SK-N-MC (cell line): ENCODE measurements at regions not wholly inside any gene's neighbourhood (a gene's known extent, or its start where the extent isn't known, plus 50 kb on each side); places are given as distances from the start of the nearest gene placed in this dataset.

Experiments
- DNase-seq: peaks from one replicate; pipeline ENCODE4 v3.0.0-alpha.2; 2011; ENCODE audit warnings: low read depth, low spot score
- H3K27ac ChIP-seq: fragments of 200-600 bp; sonication (generic); 2 replicates; pipeline ENCODE4 v1.5.1; 2016; ENCODE audit warnings: mixed run types
- H3K36me3 ChIP-seq: fragments of 200-600 bp; sonication (generic); 2 replicates; pipeline ENCODE4 v1.6.1; 2017; ENCODE audit warnings: antibody characterized with exemption, low read length, mixed read lengths; ENCODE audit not compliant: insufficient read depth
- H3K4me3 ChIP-seq: fragments of 200-600 bp; sonication (generic); 2 replicates; pipeline ENCODE4 v1.5.1; 2016
- H3K9ac ChIP-seq: fragments of 200-600 bp; sonication (generic); 2 replicates; pipeline ENCODE4 v1.8.0; 2017; ENCODE audit warnings: mixed run types, mixed read lengths; ENCODE audit not compliant: insufficient read length
- H3K9me3 ChIP-seq: fragments of 200-600 bp; sonication (generic); 2 replicates; pipeline ENCODE4 v1.6.1; 2017; ENCODE audit warnings: low read depth, mild to moderate bottlenecking, antibody characterized with exemption, low read length, moderate library complexity, mixed read lengths
- EZH2 ChIP-seq: fragments of 200-600 bp; sonication (generic); IDR thresholded peaks from one replicate; pipeline ENCODE4 v1.6.1; 2017; ENCODE audit warnings: antibody characterized with exemption
- FOXP2 ChIP-seq: optimal IDR thresholded peaks from 2 replicates; pipeline ENCODE3; 2011; ENCODE audit warnings: mild to moderate bottlenecking, moderate library complexity; ENCODE audit not compliant: insufficient read depth; ENCODE audit errors: extremely low read length, control extremely low read depth
- POLR2AphosphoS5 ChIP-seq: IDR thresholded peaks from 2 replicates; pipeline ENCODE4 v1.6.1; 2012; ENCODE audit warnings: mild to moderate bottlenecking, low read depth, low read length, borderline replicate concordance

DNA sequence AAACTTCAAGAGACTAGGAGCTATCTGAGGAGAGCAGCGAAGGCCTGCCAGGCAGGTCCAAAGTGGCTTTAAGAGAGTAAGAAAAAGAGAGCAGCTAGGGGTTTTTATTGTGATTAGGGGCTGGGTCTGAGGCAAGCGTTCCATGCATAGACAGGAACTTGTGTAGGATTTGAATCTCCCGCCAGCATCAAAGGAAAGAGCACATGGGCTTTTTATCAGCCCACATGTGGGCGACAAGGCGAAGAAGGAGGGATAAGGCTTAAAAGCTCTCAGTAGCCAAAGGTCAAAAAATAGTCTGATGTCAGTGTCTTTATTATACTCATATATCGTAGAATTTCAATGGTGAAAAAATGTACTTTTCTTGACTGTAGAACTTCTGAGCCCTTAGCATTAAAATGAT, 178.5 kb upstream of the TMEFF2 start:
- H3K9me3 ChIP-seq: no peaks in the 10 kb centered on the region
- H3K4me3 ChIP-seq: no peak overlapping the region
- no peaks in the 10 kb centered on the region for H3K36me3 ChIP-seq
- no peak overlapping the region for H3K27ac ChIP-seq
- no peak for TF ChIP-seq FOXP2
- TF ChIP-seq EZH2: no peak
- TF ChIP-seq POLR2AphosphoS5: no peak
- no peak overlapping the region for H3K9ac ChIP-seq
- no peak for DNase-seq

DNA sequence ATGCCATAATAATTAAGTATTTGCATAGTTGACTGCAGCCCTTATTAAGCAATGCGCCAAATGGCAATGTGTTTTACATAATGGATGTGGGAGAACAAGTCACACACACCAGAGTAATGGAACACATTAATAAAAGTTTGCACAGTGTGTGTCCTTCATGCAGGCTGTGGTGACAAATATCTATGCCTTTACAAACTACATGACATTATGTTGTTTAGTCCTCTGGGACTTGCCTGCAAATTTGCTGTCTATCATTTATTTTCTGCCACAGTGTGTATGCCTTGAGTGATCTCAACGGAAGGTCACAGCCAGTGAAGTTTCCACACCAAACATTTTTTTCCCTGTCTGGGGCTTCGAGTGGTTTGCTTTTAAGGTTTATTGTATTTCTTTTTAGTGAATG, 175.2 kb upstream of the TMEFF2 start:
- no peaks in the 10 kb centered on the region for H3K36me3 ChIP-seq
- TF ChIP-seq FOXP2 (no peak), POLR2AphosphoS5 (no peak), EZH2 (no peak)
- no peaks in the 10 kb centered on the region for H3K9me3 ChIP-seq
- H3K27ac ChIP-seq: no peak overlapping the region
- no peak overlapping the region for H3K9ac ChIP-seq
- DNase-seq: no peak
- no peak overlapping the region for H3K4me3 ChIP-seq

DNA sequence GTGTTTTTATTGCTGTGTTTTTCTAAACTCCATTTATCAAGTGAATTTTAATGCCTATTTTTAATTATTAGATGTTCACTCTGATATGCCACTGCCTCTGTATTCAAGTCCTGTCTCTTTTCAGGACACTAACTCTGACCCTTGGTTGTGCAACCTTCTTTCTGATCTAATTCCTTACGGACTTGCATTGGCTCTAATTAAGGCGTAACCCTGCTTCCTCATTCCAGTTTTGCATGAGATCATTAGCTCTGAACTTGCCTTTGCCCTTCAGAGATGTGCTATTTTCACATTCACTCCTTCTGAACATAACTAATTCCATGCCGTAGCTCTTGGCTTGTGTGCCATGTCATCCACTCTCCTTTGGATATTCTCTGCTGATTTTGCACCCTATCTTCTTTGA, 162.5 kb upstream of the TMEFF2 start:
- no peak overlapping the region for H3K9ac ChIP-seq
- H3K36me3 ChIP-seq: no peaks in the 10 kb centered on the region
- no peak overlapping the region for H3K4me3 ChIP-seq
- no peak overlapping the region for H3K27ac ChIP-seq
- no peaks in the 10 kb centered on the region for H3K9me3 ChIP-seq
- DNase-seq: no peak
- TF ChIP-seq EZH2: no peak
- TF ChIP-seq FOXP2: no peak
- TF ChIP-seq POLR2AphosphoS5: no peak

DNA sequence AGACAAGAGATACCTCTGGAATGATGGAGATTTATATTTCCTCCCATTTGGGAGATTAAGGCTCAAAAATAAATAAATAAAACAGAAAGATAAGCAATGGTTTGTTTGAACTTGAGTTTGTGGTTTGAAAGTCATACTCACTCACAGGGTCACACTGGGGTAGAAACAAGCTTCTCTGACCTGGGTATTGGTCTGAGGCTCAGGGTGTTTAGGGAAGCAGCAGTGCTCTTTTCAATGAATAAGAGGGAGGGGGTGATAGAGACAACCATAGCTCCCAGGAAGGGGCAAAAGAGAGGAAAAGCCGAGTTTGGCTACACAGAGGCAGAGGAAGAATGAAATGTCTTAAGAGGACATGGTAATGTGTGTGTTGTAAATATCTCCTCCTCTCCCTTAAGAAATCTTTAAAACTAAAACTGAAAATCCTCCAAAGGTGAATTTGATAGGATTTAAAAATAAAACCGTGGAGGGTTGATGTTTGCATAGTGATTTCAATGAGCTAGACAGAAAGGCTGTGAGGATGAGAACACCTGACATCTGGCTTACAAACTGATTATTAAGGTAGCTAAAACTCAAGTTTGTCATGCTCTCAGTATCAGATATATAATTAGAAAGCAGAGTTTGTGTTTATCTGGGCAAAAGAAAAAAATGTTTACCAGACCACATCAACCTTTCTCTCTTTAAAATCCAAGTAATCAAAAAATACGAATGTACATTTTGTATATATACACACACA, 159.9 kb upstream of the TMEFF2 start:
- H3K4me3 ChIP-seq: no peak overlapping the region
- no peaks in the 10 kb centered on the region for H3K36me3 ChIP-seq
- DNase-seq: no peak
- TF ChIP-seq EZH2 (no peak), FOXP2 (no peak), POLR2AphosphoS5 (no peak)
- H3K9me3 ChIP-seq: no peaks in the 10 kb centered on the region
- H3K27ac ChIP-seq: no peak overlapping the region
- no peak overlapping the region for H3K9ac ChIP-seq

DNA sequence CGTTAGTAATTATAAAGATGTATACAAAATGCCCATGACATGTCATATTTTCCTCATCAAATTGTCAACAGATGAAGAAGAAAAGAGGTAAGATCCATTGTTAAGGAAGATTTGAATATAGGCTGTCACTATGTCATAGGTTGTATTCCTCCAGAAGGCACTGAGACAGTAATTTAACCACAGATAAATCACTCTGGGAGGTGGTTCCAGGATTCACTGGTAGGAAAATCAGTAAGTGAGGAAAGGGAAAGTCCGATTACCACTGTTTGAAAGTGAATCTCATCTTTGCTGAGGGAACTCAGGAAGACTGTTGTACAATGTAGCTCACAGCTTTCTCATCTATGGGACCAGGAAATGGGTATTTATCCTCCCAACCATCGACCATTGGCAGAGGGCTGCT, 152.8 kb upstream of the TMEFF2 start:
- H3K9ac ChIP-seq: no peak overlapping the region
- no peak overlapping the region for H3K27ac ChIP-seq
- TF ChIP-seq EZH2 (no peak), POLR2AphosphoS5 (no peak), FOXP2 (no peak)
- no peak overlapping the region for H3K4me3 ChIP-seq
- no peaks in the 10 kb centered on the region; the same call in 1 of the 2 replicates for H3K9me3 ChIP-seq
- H3K36me3 ChIP-seq: no peaks in the 10 kb centered on the region
- no peak for DNase-seq

DNA sequence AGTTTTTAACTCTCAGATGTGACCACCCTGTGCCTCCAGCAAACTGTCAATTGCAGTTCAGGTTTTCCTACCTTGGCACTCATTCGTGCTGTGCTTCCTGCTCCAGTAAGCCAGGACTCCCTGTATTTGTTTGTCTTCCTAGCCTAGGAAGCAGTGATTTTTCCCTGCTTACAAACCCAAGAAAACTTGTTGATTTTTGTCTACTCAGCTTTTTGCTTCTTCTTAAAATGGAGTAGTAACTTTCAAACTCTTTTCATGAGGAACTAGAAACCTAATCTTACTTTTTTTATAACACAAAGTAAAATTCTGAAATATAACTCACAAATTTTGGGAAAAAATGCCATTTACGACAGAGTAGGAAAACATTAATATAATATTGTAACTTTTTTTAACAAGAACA, 150.6 kb upstream of the TMEFF2 start:
- no peak overlapping the region for H3K9ac ChIP-seq
- TF ChIP-seq FOXP2 (no peak), EZH2 (no peak), POLR2AphosphoS5 (no peak)
- H3K4me3 ChIP-seq: no peak overlapping the region
- H3K36me3 ChIP-seq: no peaks in the 10 kb centered on the region
- no peak overlapping the region for H3K27ac ChIP-seq
- DNase-seq: no peak
- no peaks in the 10 kb centered on the region; the same call in 1 of the 2 replicates for H3K9me3 ChIP-seq

DNA sequence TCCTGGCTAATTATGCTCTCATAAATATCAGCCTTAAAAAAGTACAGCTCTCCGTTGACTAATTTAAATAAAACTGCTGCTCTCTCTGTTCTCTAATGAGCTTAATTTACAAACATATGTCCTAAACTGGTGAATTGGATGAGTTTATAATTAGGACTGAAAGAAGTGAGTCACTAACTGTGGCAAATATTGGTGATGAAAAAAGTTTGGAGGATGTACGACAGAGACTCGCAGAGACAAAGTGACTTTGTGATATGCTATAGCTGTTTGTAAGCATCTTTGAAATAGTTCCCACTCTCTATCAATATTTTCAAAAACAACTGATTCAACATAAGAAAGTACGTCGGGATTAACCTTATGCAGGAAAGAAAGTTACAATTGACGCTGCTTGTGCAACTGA, 138.9 kb upstream of the TMEFF2 start:
- Histone ChIP-seq H3K4me3 (no peak overlapping the region), H3K9me3 (no peaks in the 10 kb centered on the region), H3K36me3 (no peaks in the 10 kb centered on the region), H3K27ac (no peak overlapping the region), H3K9ac (no peak overlapping the region)
- TF ChIP-seq FOXP2: no peak
- TF ChIP-seq EZH2: no peak
- no peak for TF ChIP-seq POLR2AphosphoS5
- DNase-seq: no peak

DNA sequence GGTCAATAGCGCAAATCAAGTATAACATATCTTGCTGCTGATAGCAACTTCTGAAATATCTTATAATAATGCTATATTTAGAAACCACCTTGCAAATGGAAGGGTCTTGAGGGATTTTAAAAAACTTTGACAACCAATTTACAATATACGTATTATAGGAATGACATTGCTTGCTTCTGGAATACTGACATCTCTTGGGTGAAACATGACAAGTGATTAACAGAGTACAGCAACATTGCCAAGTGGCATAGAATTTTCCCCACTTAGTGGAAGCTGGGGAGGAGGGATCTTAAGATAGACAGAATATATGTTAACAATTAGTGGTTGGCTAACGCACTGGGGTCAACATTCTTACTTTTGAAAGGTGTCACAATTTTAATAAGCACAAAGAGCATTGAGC, 133.6 kb upstream of the TMEFF2 start:
- no peak overlapping the region for H3K4me3 ChIP-seq
- no peak for TF ChIP-seq FOXP2
- no peak for TF ChIP-seq POLR2AphosphoS5
- TF ChIP-seq EZH2: no peak
- H3K9ac ChIP-seq: no peak overlapping the region
- H3K27ac ChIP-seq: no peak overlapping the region
- H3K9me3 ChIP-seq: no peaks in the 10 kb centered on the region
- H3K36me3 ChIP-seq: no peaks in the 10 kb centered on the region
- no peak for DNase-seq

DNA sequence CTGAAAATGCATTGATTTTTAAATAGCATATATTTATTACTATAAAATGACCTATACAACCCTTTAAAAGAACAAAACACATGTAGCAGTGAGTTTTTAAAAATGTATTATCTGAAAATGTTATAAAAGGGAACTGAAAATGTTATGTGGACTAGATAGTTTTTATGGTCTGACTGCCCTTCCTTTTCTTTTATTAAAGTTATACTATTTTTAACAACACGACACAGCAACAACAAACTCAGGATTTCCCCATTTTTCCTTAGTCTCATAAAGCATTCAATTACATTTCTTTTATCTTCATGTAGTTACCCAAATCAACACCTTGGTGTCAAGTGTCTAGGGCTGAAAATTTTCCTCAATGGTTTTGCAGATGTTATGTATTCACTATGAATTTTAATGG, 132.8 kb upstream of the TMEFF2 start:
- H3K36me3 ChIP-seq: no peaks in the 10 kb centered on the region
- TF ChIP-seq POLR2AphosphoS5 (no peak), EZH2 (no peak), FOXP2 (no peak)
- H3K27ac ChIP-seq: no peak overlapping the region
- DNase-seq: no peak
- no peak overlapping the region for H3K9ac ChIP-seq
- no peak overlapping the region for H3K4me3 ChIP-seq
- no peaks in the 10 kb centered on the region for H3K9me3 ChIP-seq
